ENCODE measurements at regions not wholly inside any gene's neighbourhood (a gene's known extent, or its start where the extent isn't known, plus 50 kb on each side); places are given as distances from the start of the nearest gene placed in this dataset.

DNA sequence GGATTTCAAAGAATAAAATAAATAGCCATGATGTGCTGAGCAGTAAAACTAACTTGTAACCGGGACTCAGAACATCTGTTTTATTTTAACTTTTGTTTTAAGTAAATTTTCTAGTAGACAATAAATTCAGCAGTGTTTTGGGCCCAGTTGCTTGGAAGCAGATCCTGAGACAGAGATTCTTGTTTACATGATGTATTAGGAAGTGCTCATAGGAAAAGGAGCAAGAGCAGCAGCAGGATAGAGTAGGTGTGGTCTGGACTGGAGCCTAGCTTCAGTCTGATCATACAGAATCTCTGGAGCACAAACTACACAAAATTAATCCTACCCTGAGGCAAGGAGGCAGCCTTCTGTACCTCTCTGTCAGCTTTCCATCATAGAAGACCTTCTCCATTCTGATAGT, 139.2 kb upstream of the CCNH start:
- peaks cover 0 to 17% (median 6%) of the 10 kb centered on the region in 4 donors for H3K4me1 ChIP-seq
- H3K27me3 ChIP-seq: no peaks in the 10 kb centered on the region
- intact Hi-C loops (cut with DNase I): no loop called here
- peak overlapping the region in 2 of 4 donors; percentile 38 to 44 for H3K27ac ChIP-seq
- DNase-seq: peak; percentile 72
- H3K9me3 ChIP-seq: no peaks in the 10 kb centered on the region
- H3K36me3 ChIP-seq: no peaks in the 10 kb centered on the region
- WGBS, 2 donors: 32 to 56% methylated on average over 1 of the region's 1 CpG
- no peak overlapping the region for H3K4me3 ChIP-seq
- peak in 1 of 4 donors; percentile 30 for TF ChIP-seq EP300 (IDR thresholded peaks at IDR 0.05)
- TF ChIP-seq, protein P1, sequence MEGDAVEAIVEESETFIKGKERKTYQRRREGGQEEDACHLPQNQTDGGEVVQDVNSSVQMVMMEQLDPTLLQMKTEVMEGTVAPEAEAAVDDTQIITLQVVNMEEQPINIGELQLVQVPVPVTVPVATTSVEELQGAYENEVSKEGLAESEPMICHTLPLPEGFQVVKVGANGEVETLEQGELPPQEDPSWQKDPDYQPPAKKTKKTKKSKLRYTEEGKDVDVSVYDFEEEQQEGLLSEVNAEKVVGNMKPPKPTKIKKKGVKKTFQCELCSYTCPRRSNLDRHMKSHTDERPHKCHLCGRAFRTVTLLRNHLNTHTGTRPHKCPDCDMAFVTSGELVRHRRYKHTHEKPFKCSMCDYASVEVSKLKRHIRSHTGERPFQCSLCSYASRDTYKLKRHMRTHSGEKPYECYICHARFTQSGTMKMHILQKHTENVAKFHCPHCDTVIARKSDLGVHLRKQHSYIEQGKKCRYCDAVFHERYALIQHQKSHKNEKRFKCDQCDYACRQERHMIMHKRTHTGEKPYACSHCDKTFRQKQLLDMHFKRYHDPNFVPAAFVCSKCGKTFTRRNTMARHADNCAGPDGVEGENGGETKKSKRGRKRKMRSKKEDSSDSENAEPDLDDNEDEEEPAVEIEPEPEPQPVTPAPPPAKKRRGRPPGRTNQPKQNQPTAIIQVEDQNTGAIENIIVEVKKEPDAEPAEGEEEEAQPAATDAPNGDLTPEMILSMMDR (IDR thresholded peaks at IDR 0.05): no peak
- peak; percentile 56 to 71 (median 68) for TF ChIP-seq POLR2AphosphoS5 (IDR thresholded peaks at IDR 0.05)
- no peak for TF ChIP-seq POLR2A (IDR thresholded peaks at IDR 0.05)

DNA sequence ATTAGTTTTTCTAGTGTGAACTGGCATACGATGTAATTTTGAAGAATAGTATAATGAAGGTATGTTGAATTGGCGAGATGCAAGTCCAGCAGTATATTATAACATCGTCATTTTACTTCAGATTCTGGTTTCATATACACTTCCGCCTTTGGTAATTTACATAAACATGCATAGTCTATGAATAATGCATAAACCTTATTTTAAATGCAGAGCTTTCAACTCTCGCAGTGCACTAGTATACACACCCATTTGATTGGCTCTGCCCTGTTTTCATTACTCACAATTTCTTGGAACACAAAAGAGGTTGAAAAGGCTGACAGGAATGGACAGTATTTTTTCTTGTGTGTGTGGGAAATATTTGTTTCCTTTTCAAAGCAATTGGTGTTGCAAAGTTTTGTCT, 128.9 kb upstream of the CCNH start:
- Histone ChIP-seq H3K9me3 (no peaks in the 10 kb centered on the region), H3K4me1 (peaks cover 0 to 20% (median 10%) of the 10 kb centered on the region in 4 donors), H3K36me3 (no peaks in the 10 kb centered on the region), H3K27ac (no peak overlapping the region), H3K27me3 (no peaks in the 10 kb centered on the region), H3K4me3 (no peak overlapping the region)
- no peak for DNase-seq
- intact Hi-C loops (cut with DNase I): no loop called here
- 58 to 75% methylated on average over 5 of the region's 5 CpGs for WGBS, 2 donors
- TF ChIP-seq, protein P1 (IDR thresholded peaks at IDR 0.05): no peak
- TF ChIP-seq POLR2AphosphoS5 (IDR thresholded peaks at IDR 0.05) (no peak), EP300 (IDR thresholded peaks at IDR 0.05) (no peak), POLR2A (IDR thresholded peaks at IDR 0.05) (no peak)

DNA sequence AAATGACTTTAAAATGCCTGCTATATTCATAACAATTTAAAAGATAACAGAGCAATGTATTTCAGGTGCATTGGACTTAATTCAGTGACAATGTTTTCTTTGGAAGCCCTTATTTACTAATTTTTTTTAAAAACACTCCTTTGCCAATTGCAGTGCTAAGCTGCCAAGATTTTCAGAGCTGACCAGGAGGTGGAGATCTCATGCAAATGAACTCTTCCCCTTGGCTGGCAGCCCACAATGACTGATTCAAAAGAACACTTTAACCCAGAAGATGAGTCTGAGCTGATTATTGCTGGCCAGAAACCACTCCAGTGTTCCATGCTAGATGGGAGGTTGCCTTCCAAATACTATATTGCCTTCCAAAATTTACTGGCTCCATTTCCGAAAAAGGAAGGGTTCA, 128.3 kb upstream of the CCNH start:
- no peaks in the 10 kb centered on the region for H3K36me3 ChIP-seq
- H3K4me3 ChIP-seq: no peak overlapping the region
- DNase-seq: peak; percentile 90
- no peaks in the 10 kb centered on the region for H3K9me3 ChIP-seq
- H3K27ac ChIP-seq: no peak overlapping the region
- intact Hi-C loops (cut with DNase I): no loop called here
- TF ChIP-seq POLR2AphosphoS5 (IDR thresholded peaks at IDR 0.05): peak in 2 of 4 donors; percentile 40 to 50
- TF ChIP-seq POLR2A (IDR thresholded peaks at IDR 0.05): no peak
- TF ChIP-seq, protein P1 (IDR thresholded peaks at IDR 0.05): no peak
- no peak for TF ChIP-seq EP300 (IDR thresholded peaks at IDR 0.05)
- WGBS, 2 donors: 39 to 68% methylated on average over 1 of the region's 1 CpG
- H3K4me1 ChIP-seq: peaks cover 0 to 20% (median 10%) of the 10 kb centered on the region in 4 donors
- no peaks in the 10 kb centered on the region for H3K27me3 ChIP-seq

DNA sequence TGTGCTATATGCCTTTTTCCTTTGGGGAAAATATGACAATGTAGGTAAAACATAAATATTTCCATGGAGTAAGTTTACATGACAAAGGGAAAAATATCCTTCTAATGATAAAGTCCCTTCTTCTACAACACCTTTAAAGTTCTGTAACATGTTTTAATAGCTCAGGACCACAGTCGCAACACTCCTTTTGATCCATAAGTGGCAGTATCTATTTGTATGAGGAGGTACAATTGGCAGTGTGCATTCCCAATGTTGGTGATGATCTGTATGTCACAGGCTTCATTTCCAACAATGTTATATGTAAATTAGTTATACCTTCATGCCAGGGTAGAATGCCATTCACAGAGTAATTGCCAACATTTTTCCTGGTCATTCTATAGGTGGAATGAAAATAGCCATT, 127.1 kb upstream of the CCNH start:
- Histone ChIP-seq H3K4me1 (peaks cover 0 to 13% (median 10%) of the 10 kb centered on the region in 4 donors), H3K27ac (no peak overlapping the region), H3K9me3 (no peaks in the 10 kb centered on the region), H3K36me3 (no peaks in the 10 kb centered on the region), H3K4me3 (no peak overlapping the region), H3K27me3 (no peaks in the 10 kb centered on the region)
- DNase-seq: no peak
- intact Hi-C loops (cut with DNase I): no loop called here
- TF ChIP-seq POLR2A (IDR thresholded peaks at IDR 0.05) (no peak), EP300 (IDR thresholded peaks at IDR 0.05) (no peak), POLR2AphosphoS5 (IDR thresholded peaks at IDR 0.05) (no peak)
- TF ChIP-seq, protein P1 (IDR thresholded peaks at IDR 0.05): no peak
- WGBS, 2 donors: 51 to 82% methylated on average over 1 of the region's 1 CpG

DNA sequence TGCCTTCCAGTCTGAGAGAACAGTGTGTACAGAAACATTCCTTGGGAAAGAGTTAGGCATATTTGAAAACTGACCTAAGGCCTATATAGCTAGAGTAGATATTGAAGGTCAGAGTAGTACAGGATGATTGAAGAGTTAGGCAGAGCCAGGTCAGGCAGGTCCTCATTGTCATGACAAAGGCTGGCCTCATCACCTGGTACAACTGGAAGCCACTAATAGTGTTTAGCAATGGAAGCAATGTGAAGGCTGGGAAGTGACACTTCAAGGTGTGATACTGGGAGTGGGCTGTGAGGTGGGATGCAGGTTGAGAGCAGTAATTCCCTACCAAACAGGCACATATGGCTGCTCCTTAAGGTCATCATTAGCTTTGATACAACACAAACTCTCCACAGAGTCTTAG, 123.6 kb upstream of the CCNH start:
- Histone ChIP-seq H3K27ac (no peak overlapping the region), H3K4me1 (peaks cover 0 to 6% (median 4%) of the 10 kb centered on the region in 4 donors), H3K9me3 (no peaks in the 10 kb centered on the region), H3K27me3 (no peaks in the 10 kb centered on the region), H3K36me3 (no peaks in the 10 kb centered on the region), H3K4me3 (no peak overlapping the region)
- no peak for DNase-seq
- TF ChIP-seq POLR2AphosphoS5 (IDR thresholded peaks at IDR 0.05) (no peak), POLR2A (IDR thresholded peaks at IDR 0.05) (no peak), EP300 (IDR thresholded peaks at IDR 0.05) (no peak)
- TF ChIP-seq, protein P1 (IDR thresholded peaks at IDR 0.05): no peak
- intact Hi-C loops (cut with DNase I): no loop called here

Measured in sigmoid colon (tissue), 6 donors.